Stimulated activated CD4-positive, alpha-beta T cell treated with anti-CD3 and anti-CD28 coated beads, Interleukin-1b, Interleukin-23, amount 100 ng/mL, for 24 hours (primary cell): ENCODE measurements at regions not wholly inside any gene's neighbourhood (a gene's known extent, or its start where the extent isn't known, plus 50 kb on each side); places are given as distances from the start of the nearest gene placed in this dataset.
"Not testable (repeated sequence)": the region's sequence is repeated elsewhere in the genome, so short reads cannot be mapped to it uniquely, and the experiment has no call there.

Source experiments
- DNase-seq, 4 experiments: peaks; one replicate each; pipeline ENCODE4 v3.0.0-alpha.2; 2020; ENCODE audit warnings: low read depth in 4 of 4, low spot score in 1 of 4

- DNase-seq, result no peak
Measured at GRCh38 chr9:3773362-3774060, 247.7 kb upstream of the RFX3 start.

GRCh38 chr9:3769646-3770045 is 243.8 kb upstream of the RFX3 start:
- no peak for DNase-seq

- no peak for DNase-seq
Measured at GRCh38 chr9:3768712-3769457, 243.1 kb upstream of the RFX3 start.

GRCh38 chr9:3768286-3768685 is 242.5 kb upstream of the RFX3 start:
- DNase-seq, result no peak

GRCh38 chr9:3762076-3762475 is 236.3 kb upstream of the RFX3 start:
- no peak for DNase-seq

- no peak for DNase-seq
Measured at GRCh38 chr9:3760031-3760430, 234.2 kb upstream of the RFX3 start.

- DNase-seq, result no peak
Measured at GRCh38 chr9:3758816-3759576, 233.2 kb upstream of the RFX3 start.

GRCh38 chr9:3756071-3756470 is 230.3 kb upstream of the RFX3 start:
- no peak for DNase-seq

- no peak for DNase-seq
Measured at GRCh38 chr9:3751125-3751758, 225.4 kb upstream of the RFX3 start.

GRCh38 chr9:3750321-3750720 is 224.5 kb upstream of the RFX3 start:
- DNase-seq, result no peak

GRCh38 chr9:3746296-3747275 is 220.8 kb upstream of the RFX3 start:
- peak in 2 of 4 experiments; percentile 11 to 20 for DNase-seq

- no peak for DNase-seq
Measured at GRCh38 chr9:3743901-3744413, 218.2 kb upstream of the RFX3 start.

- no peak for DNase-seq
Measured at GRCh38 chr9:3742586-3742985, 216.8 kb upstream of the RFX3 start.

- no peak for DNase-seq
Measured at GRCh38 chr9:3741729-3742128, 215.9 kb upstream of the RFX3 start.

GRCh38 chr9:3740690-3741419 is 215.1 kb upstream of the RFX3 start:
- DNase-seq, result no peak

- no peak for DNase-seq
Measured at GRCh38 chr9:3736161-3736560, 210.4 kb upstream of the RFX3 start.

GRCh38 chr9:3735251-3735650 is 209.4 kb upstream of the RFX3 start:
- DNase-seq, result no peak

GRCh38 chr9:3733527-3734262 is 207.9 kb upstream of the RFX3 start:
- not testable (repeated sequence) for DNase-seq

- DNase-seq, result no peak
Measured at GRCh38 chr9:3733039-3733408, 207.2 kb upstream of the RFX3 start.
